H1 (cell line): ENCODE measurements at regions not wholly inside any gene's neighbourhood (a gene's known extent, or its start where the extent isn't known, plus 50 kb on each side); places are given as distances from the start of the nearest gene placed in this dataset.

Experiments used
- CTCF ChIA-PET: fragments of 300-600 bp; sonication (Branson Sonifier 250); formaldehyde crosslinking; loops from one replicate; lab custom pipeline; 2021; ENCODE audit not compliant: partially characterized antibody; lab: Charles Lee
- POLR2A ChIA-PET: fragments of 300-600 bp; sonication (Branson Sonifier 250); formaldehyde crosslinking; loops from one replicate; lab custom pipeline; 2021; ENCODE audit warnings: inconsistent platforms; ENCODE audit not compliant: partially characterized antibody; lab: Charles Lee
- DNase-seq, 2 experiments: peaks; one replicate each; pipeline versions ENCODE4 v3.0.0 to v3.0.0-alpha.2; 2010 to 2022; ENCODE audit warnings: low spot score in 2 of 2, low read depth in 1 of 2, mixed read lengths in 1 of 2
- FAIRE-seq: peaks from 2 replicates; lab custom pipeline; 2011; peaks lifted over from hg19 to GRCh38; lab: Jason Lieb, UNC
- H2AFZ ChIP-seq: 2 replicates; pipeline ENCODE4 v1.8.1; 2012; ENCODE audit warnings: low read length, inconsistent platforms
- H2AK5ac ChIP-seq: 2 replicates; pipeline ENCODE4 v1.6.1; 2013; ENCODE audit warnings: low read depth, low read length
- H2BK120ac ChIP-seq: replicated peaks from 2 replicates; pipeline ENCODE3; 2013; ENCODE audit warnings: low read depth, low read length, inconsistent platforms
- H2BK12ac ChIP-seq: 2 replicates; pipeline ENCODE4 v1.6.1; 2013; ENCODE audit warnings: low read depth, low read length
- H2BK15ac ChIP-seq: 2 replicates; pipeline ENCODE4 v1.6.1; 2013; ENCODE audit warnings: low read length
- H2BK20ac ChIP-seq: 2 replicates; pipeline ENCODE4 v1.6.1; 2013; ENCODE audit warnings: low read length
- H2BK5ac ChIP-seq: 2 replicates; pipeline ENCODE4 v1.6.1; 2013; ENCODE audit warnings: low read depth, low read length
- H3K14ac ChIP-seq: 2 replicates; pipeline ENCODE4 v1.6.1; 2013; ENCODE audit warnings: inconsistent platforms; ENCODE audit not compliant: insufficient read length
- H3K18ac ChIP-seq: 2 replicates; pipeline ENCODE4 v1.6.1; 2013; ENCODE audit warnings: low read length; ENCODE audit errors: extremely low read depth
- H3K23ac ChIP-seq: 2 replicates; pipeline ENCODE4 v1.6.1; 2013; ENCODE audit warnings: inconsistent platforms; ENCODE audit not compliant: insufficient read length
- H3K23me2 ChIP-seq: 2 replicates; pipeline ENCODE4 v1.6.1; 2013; ENCODE audit warnings: low read depth, low read length
- H3K27ac ChIP-seq: 2 replicates; pipeline ENCODE4 v1.6.1; 2011; ENCODE audit warnings: low read depth, low read length, inconsistent platforms
- H3K27me3 ChIP-seq, 4 experiments: replicated peaks in 1 of 4; 1 replicate in 1 of 4; 2 replicates in 3 of 4; pipeline versions ENCODE4 v1.6.1 to v1.8.1; 2011 to 2013; ENCODE audit warnings: low read length in 3 of 4, mild to moderate bottlenecking in 3 of 4, inconsistent platforms in 2 of 4, mixed read lengths in 2 of 4, moderate library complexity in 1 of 4; ENCODE audit not compliant: control insufficient read depth in 3 of 4, insufficient read depth in 3 of 4; ENCODE audit errors: extremely low read depth in 1 of 4
- H3K36me3 ChIP-seq, 4 experiments: 2 replicates each; pipeline versions ENCODE4 v1.6.1 to v1.8.1; 2011 to 2013; ENCODE audit warnings: mild to moderate bottlenecking in 4 of 4, low read length in 3 of 4, moderate library complexity in 2 of 4, control low read depth in 1 of 4, inconsistent platforms in 1 of 4; ENCODE audit not compliant: insufficient read depth in 4 of 4, control insufficient read depth in 2 of 4
- H3K4ac ChIP-seq: replicated peaks from 2 replicates; pipeline ENCODE3; 2013; ENCODE audit warnings: low read length, low read depth, mixed read lengths, inconsistent platforms; ENCODE audit not compliant: insufficient read length
- H3K4me1 ChIP-seq, 4 experiments: replicated peaks in 1 of 4; 1 replicate in 1 of 4; 2 replicates in 3 of 4; pipeline versions ENCODE4 v1.6.1 to v1.8.1; 2011 to 2013; ENCODE audit warnings: low read length in 3 of 4, inconsistent platforms in 2 of 4, mixed read lengths in 1 of 4; ENCODE audit not compliant: insufficient read depth in 4 of 4, control insufficient read depth in 3 of 4
- H3K4me2 ChIP-seq, 2 experiments: 2 replicates each; pipeline versions ENCODE4 v1.6.1 to v1.8.1; 2011 to 2013; ENCODE audit warnings: low read depth in 2 of 2, low read length in 2 of 2, control low read depth in 1 of 2, inconsistent platforms in 1 of 2, mild to moderate bottlenecking in 1 of 2; ENCODE audit not compliant: insufficient read depth in 1 of 2
- H3K4me3 ChIP-seq, 4 experiments: fragments of 200-600, 300-600 bp in 1 of 4; sonication (generic), shearing (Covaris generic), sonication (Bioruptor Twin) in 1 of 4; 2 replicates each; pipeline versions ENCODE4 v1.5.1 to v1.8.1; 2011 to 2016; ENCODE audit warnings: low read length in 4 of 4, low read depth in 3 of 4, control low read depth in 2 of 4, inconsistent platforms in 2 of 4, mild to moderate bottlenecking in 2 of 4, mixed read lengths in 1 of 4, moderate library complexity in 1 of 4; ENCODE audit not compliant: insufficient read depth in 2 of 4; ENCODE audit errors: extremely low read depth in 1 of 4
- H3K56ac ChIP-seq: replicated peaks from 2 replicates; pipeline ENCODE3; 2013; ENCODE audit warnings: low read depth, mild to moderate bottlenecking, mixed read lengths, low read length, inconsistent platforms; ENCODE audit not compliant: insufficient read length
- H3K79me1 ChIP-seq: 2 replicates; pipeline ENCODE4 v1.6.1; 2013; ENCODE audit warnings: low read depth, low read length, control low read depth
- H3K79me2 ChIP-seq, 2 experiments: 2 replicates each; pipeline versions ENCODE4 v1.6.1 to v1.8.1; 2012 to 2013; ENCODE audit warnings: low read length in 2 of 2, mild to moderate bottlenecking in 2 of 2, inconsistent platforms in 1 of 2; ENCODE audit not compliant: insufficient read depth in 2 of 2, control insufficient read depth in 1 of 2
- H3K9ac ChIP-seq, 4 experiments: replicated peaks in 1 of 4; 1 replicate in 1 of 4; 2 replicates in 3 of 4; pipeline versions ENCODE4 v1.6.1 to v1.8.1; 2011 to 2013; ENCODE audit warnings: low read depth in 3 of 4, low read length in 3 of 4, control low read depth in 2 of 4, mild to moderate bottlenecking in 2 of 4, moderate library complexity in 2 of 4, inconsistent platforms in 1 of 4; ENCODE audit errors: extremely low read depth in 1 of 4
- H3K9me3 ChIP-seq, 2 experiments: 2 replicates each; pipeline versions ENCODE4 v1.6.1 to v1.8.1; 2012 to 2013; ENCODE audit warnings: mild to moderate bottlenecking in 2 of 2, moderate library complexity in 2 of 2, control low read depth in 1 of 2, inconsistent platforms in 1 of 2, low read depth in 1 of 2, low read length in 1 of 2, mixed read lengths in 1 of 2; ENCODE audit not compliant: insufficient read depth in 2 of 2
- H4K20me1 ChIP-seq, 2 experiments: replicated peaks in 1 of 2; 2 replicates each; pipeline versions ENCODE3 to v1.8.1; 2011 to 2013; ENCODE audit warnings: inconsistent platforms in 2 of 2, low read length in 2 of 2, mild to moderate bottlenecking in 1 of 2; ENCODE audit not compliant: insufficient read depth in 2 of 2, control insufficient read depth in 1 of 2
- H4K5ac ChIP-seq: 2 replicates; pipeline ENCODE4 v1.6.1; 2013; ENCODE audit warnings: low read length, low read depth, mixed read lengths, inconsistent platforms; ENCODE audit not compliant: insufficient read length
- H4K8ac ChIP-seq: 2 replicates; pipeline ENCODE4 v1.8.0; 2013; ENCODE audit warnings: mild to moderate bottlenecking, moderate library complexity, low read length, inconsistent platforms; ENCODE audit not compliant: insufficient read depth; ENCODE audit errors: extremely low read depth
- H4K91ac ChIP-seq: replicated peaks from 2 replicates; pipeline ENCODE3; 2013; ENCODE audit warnings: low read length, mixed read lengths, inconsistent platforms; ENCODE audit not compliant: insufficient read length
- CHD2 ChIP-seq: IDR thresholded peaks from 2 replicates; pipeline ENCODE4 v1.6.1; 2012; ENCODE audit warnings: low read length, improper control_type of control experiment
- GTF2F1 ChIP-seq: IDR thresholded peaks from 2 replicates; pipeline ENCODE4 v1.6.1; 2012; ENCODE audit warnings: low read depth, low read length, improper control_type of control experiment, borderline replicate concordance
- KDM4A ChIP-seq: IDR thresholded peaks from one replicate; pipeline ENCODE4 v1.7.1; 2012; ENCODE audit warnings: low read depth, mild to moderate bottlenecking, moderate library complexity, low read length, inconsistent platforms; ENCODE audit not compliant: severe bottlenecking
- NANOG ChIP-seq: IDR thresholded peaks from 2 replicates; pipeline ENCODE4 v1.6.1; 2011; ENCODE audit warnings: low read length, low read depth, mild to moderate bottlenecking, inconsistent platforms; ENCODE audit not compliant: insufficient read depth, poor library complexity, severe bottlenecking
- NRF1 ChIP-seq: IDR thresholded peaks from 2 replicates; pipeline ENCODE4 v1.6.1; 2011; ENCODE audit warnings: mild to moderate bottlenecking, low read depth, low read length, improper control_type of control experiment
- POLR2AphosphoS5 ChIP-seq: IDR thresholded peaks from 2 replicates; pipeline ENCODE4 v1.6.1; 2011; ENCODE audit warnings: low read depth, low read length
- RFX5 ChIP-seq: IDR thresholded peaks from 2 replicates; pipeline ENCODE4 v1.6.1; 2011; ENCODE audit warnings: low read depth, low read length, improper control_type of control experiment, borderline replicate concordance
- SAP30 ChIP-seq: fragments of 300-600 bp; sonication (generic); IDR thresholded peaks from 2 replicates; pipeline ENCODE4 v1.7.1; 2012; ENCODE audit warnings: low read length, moderate library complexity, mild to moderate bottlenecking, inconsistent platforms; ENCODE audit not compliant: insufficient read depth, insufficient replicate concordance
- SIRT6 ChIP-seq: IDR thresholded peaks from one replicate; pipeline ENCODE4 v1.7.1; 2012; ENCODE audit warnings: low read length, inconsistent platforms
- SP1 ChIP-seq: IDR thresholded peaks from 2 replicates; pipeline ENCODE4 v1.6.1; 2011; ENCODE audit warnings: low read depth, low read length
- TAF7 ChIP-seq: optimal IDR thresholded peaks from 2 replicates; pipeline ENCODE3; 2011; ENCODE audit warnings: low read depth, mild to moderate bottlenecking, inconsistent platforms, low read length, moderate library complexity, borderline replicate concordance
- TBP ChIP-seq: IDR thresholded peaks from 2 replicates; pipeline ENCODE4 v1.6.1; 2011; ENCODE audit warnings: low read depth, low read length, improper control_type of control experiment
- TCF12 ChIP-seq: IDR thresholded peaks from 2 replicates; pipeline ENCODE4 v1.6.1; 2011; ENCODE audit warnings: low read depth, mild to moderate bottlenecking, low read length
- ZNF274 ChIP-seq: IDR thresholded peaks from 2 replicates; pipeline ENCODE4 v1.7.0; 2012; ENCODE audit warnings: low read length, borderline replicate concordance; ENCODE audit errors: extremely low read depth
- WGBS, 2 experiments: shearing (Covaris generic) in 1 of 2; methylation state at CpG; one replicate each; pipeline versions ENCODE4 v1.1.6 to v1.1.7; 2013 to 2015; ENCODE audit warnings: low lambda C conversion rate in 2 of 2, mixed read lengths in 2 of 2, inconsistent platforms in 1 of 2, low coverage in 1 of 2, missing lambda C conversion rate in 1 of 2; ENCODE audit not compliant: insufficient replicate concordance in 2 of 2, insufficient coverage in 1 of 2, insufficient read length in 1 of 2; ENCODE audit errors: extremely low coverage in 1 of 2, missing lambda C conversion rate in 1 of 2; 5-methylcytosine and 5-hydroxymethylcytosine counted together

- FAIRE-seq (no peak), DNase-seq (no peak)
- 88% methylated on average over 3 of the region's 3 CpGs; no CpG with 5 or more reads in 1 of the 2 experiments for WGBS, 2 experiments
These were observed 267.7 kb upstream of the MGAT4C start for GRCh38 chr12:86523844-86524243.

More at GRCh38 chr12:86523844-86524243, 267.7 kb upstream of the MGAT4C start:
- no peak for TF ChIP-seq ZNF274
- no peak for TF ChIP-seq RFX5
- TF ChIP-seq KDM4A, result no peak
- no peak for TF ChIP-seq GTF2F1
- TF ChIP-seq NANOG, result no peak
- TF ChIP-seq TAF7, result no peak
- TF ChIP-seq POLR2AphosphoS5, result no peak
- TF ChIP-seq NRF1, result no peak
- TF ChIP-seq SIRT6, result no peak
- no peak for TF ChIP-seq SP1
- no peak for TF ChIP-seq SAP30
- no peak for TF ChIP-seq TBP
- TF ChIP-seq TCF12, result no peak
- TF ChIP-seq CHD2, result no peak
- TF ChIP-seq, all 59 proteins: peak for 0
- H2AFZ ChIP-seq, result no peak overlapping the region
- no peak overlapping the region for H3K18ac ChIP-seq
- no peak overlapping the region for H3K27ac ChIP-seq
- H2BK12ac ChIP-seq, result no peak overlapping the region
- H3K14ac ChIP-seq, result no peak overlapping the region
- no peak overlapping the region for H2BK5ac ChIP-seq
- no peak overlapping the region for H2BK15ac ChIP-seq
- no peak overlapping the region for H2BK20ac ChIP-seq
- H3K23me2 ChIP-seq, result no peaks in the 10 kb centered on the region
- H3K9me3 ChIP-seq, result peaks cover 0 to 10% of the 10 kb centered on the region in 2 experiments; a peak in 1 of 4 replicates
- no peak overlapping the region for H3K23ac ChIP-seq
- H3K79me2 ChIP-seq, result no peaks in the 10 kb centered on the region
- ChIA-PET CTCF (no interaction called here), POLR2A (no interaction called here)
- no peak overlapping the region for H4K8ac ChIP-seq
- no peaks in the 10 kb centered on the region for H3K79me1 ChIP-seq
- H4K91ac ChIP-seq, result no peak overlapping the region
- H3K56ac ChIP-seq, result no peak overlapping the region
- no peak overlapping the region for H3K4me3 ChIP-seq
- H4K20me1 ChIP-seq, result no peaks in the 10 kb centered on the region
- no peak overlapping the region for H3K4ac ChIP-seq
- H2BK120ac ChIP-seq, result no peak overlapping the region
- no peaks in the 10 kb centered on the region for H3K4me1 ChIP-seq
- H3K27me3 ChIP-seq, result no peaks in the 10 kb centered on the region
- no peaks in the 10 kb centered on the region for H3K36me3 ChIP-seq
- no peak overlapping the region for H3K4me2 ChIP-seq
- no peak overlapping the region for H4K5ac ChIP-seq
- H3K9ac ChIP-seq, result no peak overlapping the region
- H2AK5ac ChIP-seq, result no peak overlapping the region
